Chondrocyte (in vitro differentiated cells): ENCODE measurements at regions not wholly inside any gene's neighbourhood (a gene's known extent, or its start where the extent isn't known, plus 50 kb on each side); places are given as distances from the start of the nearest gene placed in this dataset.

ENCODE experiments used
- DNase-seq: peaks from one replicate; pipeline ENCODE4 v3.0.0; 2021; ENCODE audit warnings: mixed read lengths, low spot score
- H3K27ac Mint-ChIP-seq: one replicate; pipeline ENCODE4 v1.8.0; 2021; ENCODE audit warnings: mild to moderate bottlenecking, moderate library complexity, mixed read lengths; ENCODE audit not compliant: unreplicated experiment
- H3K27me3 Mint-ChIP-seq: 2 replicates; pipeline ENCODE4 v1.8.0; 2021; ENCODE audit warnings: low read depth, mixed read lengths
- H3K36me3 Mint-ChIP-seq: 2 replicates; pipeline ENCODE4 v1.8.0; 2021; ENCODE audit warnings: low read depth, mixed read lengths
- H3K4me1 Mint-ChIP-seq: 2 replicates; pipeline ENCODE4 v1.8.0; 2021; ENCODE audit warnings: low read depth, mild to moderate bottlenecking, mixed read lengths
- H3K4me3 Mint-ChIP-seq: one replicate; pipeline ENCODE4 v1.8.0; 2021; ENCODE audit warnings: mild to moderate bottlenecking, moderate library complexity, mixed read lengths; ENCODE audit not compliant: unreplicated experiment
- H3K9me3 Mint-ChIP-seq: 2 replicates; pipeline ENCODE4 v1.8.0; 2021; ENCODE audit warnings: low read depth, mixed read lengths
- TF ChIP-seq, protein P1 (sequence below): fragments of 200-600 bp; sonication (generic); IDR thresholded peaks from 2 replicates; pipeline ENCODE4 v1.5.0; 2021; ENCODE audit warnings: antibody characterized with exemption, mild to moderate bottlenecking, moderate library complexity

- no peak for DNase-seq
- TF ChIP-seq, protein P1, sequence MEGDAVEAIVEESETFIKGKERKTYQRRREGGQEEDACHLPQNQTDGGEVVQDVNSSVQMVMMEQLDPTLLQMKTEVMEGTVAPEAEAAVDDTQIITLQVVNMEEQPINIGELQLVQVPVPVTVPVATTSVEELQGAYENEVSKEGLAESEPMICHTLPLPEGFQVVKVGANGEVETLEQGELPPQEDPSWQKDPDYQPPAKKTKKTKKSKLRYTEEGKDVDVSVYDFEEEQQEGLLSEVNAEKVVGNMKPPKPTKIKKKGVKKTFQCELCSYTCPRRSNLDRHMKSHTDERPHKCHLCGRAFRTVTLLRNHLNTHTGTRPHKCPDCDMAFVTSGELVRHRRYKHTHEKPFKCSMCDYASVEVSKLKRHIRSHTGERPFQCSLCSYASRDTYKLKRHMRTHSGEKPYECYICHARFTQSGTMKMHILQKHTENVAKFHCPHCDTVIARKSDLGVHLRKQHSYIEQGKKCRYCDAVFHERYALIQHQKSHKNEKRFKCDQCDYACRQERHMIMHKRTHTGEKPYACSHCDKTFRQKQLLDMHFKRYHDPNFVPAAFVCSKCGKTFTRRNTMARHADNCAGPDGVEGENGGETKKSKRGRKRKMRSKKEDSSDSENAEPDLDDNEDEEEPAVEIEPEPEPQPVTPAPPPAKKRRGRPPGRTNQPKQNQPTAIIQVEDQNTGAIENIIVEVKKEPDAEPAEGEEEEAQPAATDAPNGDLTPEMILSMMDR, result no peak
- H3K27ac Mint-ChIP-seq, result no peak overlapping the region
- peaks cover 7% of the 10 kb centered on the region for H3K4me1 Mint-ChIP-seq
- no peaks in the 10 kb centered on the region for H3K36me3 Mint-ChIP-seq
- peaks cover 24% of the 10 kb centered on the region for H3K27me3 Mint-ChIP-seq
- no peak overlapping the region for H3K4me3 Mint-ChIP-seq
- H3K9me3 Mint-ChIP-seq, result no peaks in the 10 kb centered on the region
These were observed 72.6 kb upstream of the TARDBP start for GRCh38 chr1:10939654-10940450.

- H3K36me3 Mint-ChIP-seq, result no peaks in the 10 kb centered on the region
- no peak for DNase-seq
- H3K9me3 Mint-ChIP-seq, result no peaks in the 10 kb centered on the region
- peaks cover 7% of the 10 kb centered on the region for H3K4me1 Mint-ChIP-seq
- H3K4me3 Mint-ChIP-seq, result no peak overlapping the region
- TF ChIP-seq, protein P1, result no peak
- H3K27me3 Mint-ChIP-seq, result peaks cover 25% of the 10 kb centered on the region
- no peak overlapping the region for H3K27ac Mint-ChIP-seq
These were observed 72.0 kb upstream of the TARDBP start for GRCh38 chr1:10940451-10940804.

GRCh38 chr1:10940838-10941237, 71.6 kb upstream of the TARDBP start:
- TF ChIP-seq, protein P1, result no peak
- H3K36me3 Mint-ChIP-seq, result no peaks in the 10 kb centered on the region
- no peak overlapping the region for H3K27ac Mint-ChIP-seq
- no peaks in the 10 kb centered on the region for H3K9me3 Mint-ChIP-seq
- no peak overlapping the region for H3K4me3 Mint-ChIP-seq
- DNase-seq, result no peak
- H3K4me1 Mint-ChIP-seq, result peaks cover 7% of the 10 kb centered on the region
- peaks cover 29% of the 10 kb centered on the region for H3K27me3 Mint-ChIP-seq

DNA sequence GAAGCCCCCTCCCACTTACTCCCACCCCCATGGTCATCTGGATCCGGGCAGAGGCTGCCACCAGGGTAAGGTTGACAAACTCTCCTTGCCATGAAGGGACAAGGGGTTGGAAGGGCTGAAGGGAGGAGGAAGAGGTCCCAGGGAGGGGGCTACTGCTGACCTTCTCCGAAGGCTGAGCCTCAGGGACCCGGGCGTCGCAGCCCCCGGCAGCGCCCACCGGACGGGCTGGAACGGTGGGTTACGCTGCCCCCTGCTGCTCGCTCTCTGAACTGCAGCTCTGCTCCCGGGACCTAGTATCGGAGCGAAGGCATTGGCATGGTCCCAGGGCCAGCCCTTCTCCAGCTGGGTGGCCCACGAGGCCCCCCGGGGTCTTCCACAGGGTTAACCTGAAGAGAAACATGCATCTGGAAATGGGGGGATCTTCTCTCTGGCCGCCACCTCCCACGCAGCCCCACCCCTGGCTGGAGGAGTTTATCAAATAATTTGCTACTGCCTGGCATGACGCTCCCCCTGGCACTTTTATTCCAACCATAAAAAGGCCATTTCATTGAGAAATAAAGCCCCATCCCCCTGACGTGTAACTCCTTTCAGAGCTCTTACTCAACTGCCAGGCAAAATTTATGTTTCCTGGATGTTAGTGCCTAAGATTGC, 70.4 kb upstream of the TARDBP start:
- Mint-ChIP-seq H3K9me3 (no peaks in the 10 kb centered on the region), H3K27ac (no peak overlapping the region), H3K4me1 (peaks cover 7% of the 10 kb centered on the region), H3K4me3 (no peak overlapping the region), H3K27me3 (peaks cover 27% of the 10 kb centered on the region), H3K36me3 (no peaks in the 10 kb centered on the region)
- TF ChIP-seq, protein P1, result peak; percentile 94
- no peak for DNase-seq

GRCh38 chr1:10942542-10942912, 69.9 kb upstream of the TARDBP start:
- Mint-ChIP-seq H3K4me3 (no peak overlapping the region), H3K27me3 (peaks cover 27% of the 10 kb centered on the region), H3K4me1 (peaks cover 7% of the 10 kb centered on the region), H3K27ac (no peak overlapping the region), H3K36me3 (no peaks in the 10 kb centered on the region), H3K9me3 (no peaks in the 10 kb centered on the region)
- no peak for DNase-seq
- TF ChIP-seq, protein P1, result no peak
